GM12878 (cell line): ENCODE measurements at regions not wholly inside any gene's neighbourhood (a gene's known extent, or its start where the extent isn't known, plus 50 kb on each side); places are given as distances from the start of the nearest gene placed in this dataset.

ENCODE experiments used
- BHLHE40 ChIP-seq, 2 experiments: fragments of 450-650 bp in 1 of 2; IDR thresholded peaks; 2 replicates each; pipeline ENCODE4 v1.6.1; 2011 to 2017; ENCODE audit warnings: low read depth in 2 of 2, borderline replicate concordance in 1 of 2, improper control_type of control experiment in 1 of 2, low read length in 1 of 2, mild to moderate bottlenecking in 1 of 2
- CHD4 ChIP-seq: fragments of 200-600 bp; sonication (generic); IDR thresholded peaks from 2 replicates; pipeline ENCODE4 v1.6.1; 2016; ENCODE audit warnings: mild to moderate bottlenecking
- DPF2 ChIP-seq: fragments of 450-650 bp; IDR thresholded peaks from 2 replicates; pipeline ENCODE4 v1.6.1; 2017; ENCODE audit warnings: mild to moderate bottlenecking
- E2F8 ChIP-seq: fragments of 450-650 bp; IDR thresholded peaks from 2 replicates; pipeline ENCODE4 v1.6.1; 2018; ENCODE audit warnings: mild to moderate bottlenecking, low read depth, moderate library complexity; ENCODE audit not compliant: partially characterized antibody
- FOS ChIP-seq: IDR thresholded peaks from 3 replicates; pipeline ENCODE4 v1.6.1; 2011; ENCODE audit warnings: borderline replicate concordance; ENCODE audit not compliant: insufficient read length; ENCODE audit errors: extremely low read depth
- GABPA ChIP-seq: IDR thresholded peaks from 2 replicates; pipeline ENCODE4 v1.6.1; 2014; ENCODE audit warnings: antibody characterized with exemption, low read depth, mild to moderate bottlenecking, inconsistent platforms
- HCFC1 ChIP-seq: fragments of 150-350 bp; IDR thresholded peaks from 2 replicates; pipeline ENCODE4 v1.6.1; 2014; ENCODE audit warnings: low read length
- MXI1 ChIP-seq: fragments of 150-350 bp; IDR thresholded peaks from 2 replicates; pipeline ENCODE4 v1.6.1; 2011; ENCODE audit warnings: low read depth, mild to moderate bottlenecking, inconsistent platforms, low read length, improper control_type of control experiment
- NFXL1 ChIP-seq: fragments of 450-650 bp; IDR thresholded peaks from 2 replicates; pipeline ENCODE4 v1.6.1; 2017; ENCODE audit warnings: antibody characterized with exemption, mild to moderate bottlenecking, borderline replicate concordance
- NFYA ChIP-seq: IDR thresholded peaks from 2 replicates; pipeline ENCODE4 v1.6.1; 2011; ENCODE audit warnings: low read depth, mild to moderate bottlenecking, low read length, improper control_type of control experiment, borderline replicate concordance
- NR2F1 ChIP-seq: fragments of 450-650 bp; conservative IDR thresholded peaks from 2 replicates; pipeline ENCODE4 v1.6.1; 2017; ENCODE audit warnings: mild to moderate bottlenecking
- SMAD1 ChIP-seq: fragments of 450-650 bp; IDR thresholded peaks from 2 replicates; pipeline ENCODE4 v1.6.1; 2018; ENCODE audit warnings: mild to moderate bottlenecking, low read depth; ENCODE audit not compliant: partially characterized antibody
- SREBF2 ChIP-seq: IDR thresholded peaks from 2 replicates; pipeline ENCODE4 v1.6.1; 2012; ENCODE audit warnings: mild to moderate bottlenecking, low read length
- STAT1 ChIP-seq: fragments of 450-650 bp; conservative IDR thresholded peaks from 2 replicates; pipeline ENCODE4 v1.6.1; 2014; ENCODE audit warnings: antibody characterized with exemption, mild to moderate bottlenecking
- SUZ12 ChIP-seq: fragments of 200-600 bp; sonication (generic); IDR thresholded peaks from one replicate; pipeline ENCODE4 v1.6.1; 2018; ENCODE audit warnings: antibody characterized with exemption, mild to moderate bottlenecking; ENCODE audit not compliant: unreplicated experiment
- TCF7 ChIP-seq: IDR thresholded peaks from 2 replicates; pipeline ENCODE4 v1.6.1; 2014; ENCODE audit warnings: antibody characterized with exemption, borderline replicate concordance
- ZNF592 ChIP-seq: fragments of 450-650 bp; IDR thresholded peaks from 2 replicates; pipeline ENCODE4 v1.6.1; 2017; ENCODE audit warnings: mild to moderate bottlenecking, moderate library complexity
- TF ChIP-seq, protein P1 (sequence below): fragments of 150-350 bp; IDR thresholded peaks from 2 replicates; pipeline ENCODE4 v1.6.1; 2016; ENCODE audit warnings: low read depth, low read length
- TF ChIP-seq, protein P2 (sequence below): fragments of 150-350 bp; IDR thresholded peaks from 2 replicates; pipeline ENCODE4 v1.6.1; 2014; ENCODE audit warnings: mild to moderate bottlenecking, low read depth, low read length

DNA sequence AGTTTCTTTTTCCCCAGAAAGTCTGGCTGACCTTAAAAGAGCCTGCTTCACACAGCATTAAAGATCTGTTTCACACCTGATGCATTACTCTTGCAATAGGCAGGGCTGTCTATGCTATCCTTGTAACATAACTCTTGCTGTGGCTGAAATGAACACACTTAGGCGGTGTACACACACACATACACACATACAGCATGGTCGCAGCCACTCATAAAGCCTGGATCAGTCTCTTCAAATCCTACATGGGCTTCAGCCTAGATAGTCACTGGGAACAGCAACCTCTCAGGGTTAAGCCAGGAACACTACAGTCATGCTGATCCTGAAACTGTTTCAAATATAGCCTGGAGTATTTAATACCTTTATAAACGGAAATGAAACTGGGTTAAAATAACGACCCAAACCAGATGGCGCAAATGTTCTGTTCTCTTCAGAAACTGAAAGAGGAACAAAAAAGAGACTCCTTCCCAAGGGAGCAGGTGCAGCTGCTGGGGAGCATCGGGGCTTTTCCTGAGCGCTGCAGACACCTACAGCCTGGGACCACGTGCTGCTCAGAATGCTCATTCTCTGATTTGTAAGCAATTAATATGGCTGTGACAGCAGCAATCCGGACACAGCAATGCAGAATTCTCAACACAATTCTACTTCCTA lies 61.0 kb upstream of the SFMBT2 start (continued):
- TF ChIP-seq, protein P1, sequence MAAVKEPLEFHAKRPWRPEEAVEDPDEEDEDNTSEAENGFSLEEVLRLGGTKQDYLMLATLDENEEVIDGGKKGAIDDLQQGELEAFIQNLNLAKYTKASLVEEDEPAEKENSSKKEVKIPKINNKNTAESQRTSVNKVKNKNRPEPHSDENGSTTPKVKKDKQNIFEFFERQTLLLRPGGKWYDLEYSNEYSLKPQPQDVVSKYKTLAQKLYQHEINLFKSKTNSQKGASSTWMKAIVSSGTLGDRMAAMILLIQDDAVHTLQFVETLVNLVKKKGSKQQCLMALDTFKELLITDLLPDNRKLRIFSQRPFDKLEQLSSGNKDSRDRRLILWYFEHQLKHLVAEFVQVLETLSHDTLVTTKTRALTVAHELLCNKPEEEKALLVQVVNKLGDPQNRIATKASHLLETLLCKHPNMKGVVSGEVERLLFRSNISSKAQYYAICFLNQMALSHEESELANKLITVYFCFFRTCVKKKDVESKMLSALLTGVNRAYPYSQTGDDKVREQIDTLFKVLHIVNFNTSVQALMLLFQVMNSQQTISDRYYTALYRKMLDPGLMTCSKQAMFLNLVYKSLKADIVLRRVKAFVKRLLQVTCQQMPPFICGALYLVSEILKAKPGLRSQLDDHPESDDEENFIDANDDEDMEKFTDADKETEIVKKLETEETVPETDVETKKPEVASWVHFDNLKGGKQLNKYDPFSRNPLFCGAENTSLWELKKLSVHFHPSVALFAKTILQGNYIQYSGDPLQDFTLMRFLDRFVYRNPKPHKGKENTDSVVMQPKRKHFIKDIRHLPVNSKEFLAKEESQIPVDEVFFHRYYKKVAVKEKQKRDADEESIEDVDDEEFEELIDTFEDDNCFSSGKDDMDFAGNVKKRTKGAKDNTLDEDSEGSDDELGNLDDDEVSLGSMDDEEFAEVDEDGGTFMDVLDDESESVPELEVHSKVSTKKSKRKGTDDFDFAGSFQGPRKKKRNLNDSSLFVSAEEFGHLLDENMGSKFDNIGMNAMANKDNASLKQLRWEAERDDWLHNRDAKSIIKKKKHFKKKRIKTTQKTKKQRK, result no peak
- TF ChIP-seq CHD4, result no peak
- TF ChIP-seq SREBF2, result no peak
- TF ChIP-seq DPF2, result peak; percentile 98
- TF ChIP-seq GABPA, result peak; percentile 74
- TF ChIP-seq TCF7, result no peak; the same call in 1 of the 2 replicates
- peak; percentile 91 for TF ChIP-seq NR2F1
- peak; percentile 81 for TF ChIP-seq MXI1
- no peak for TF ChIP-seq NFYA
- no peak for TF ChIP-seq FOS
- no peak for TF ChIP-seq SMAD1
- TF ChIP-seq NFXL1, result no peak
- TF ChIP-seq E2F8, result peak; percentile 67
- no peak for TF ChIP-seq HCFC1
- TF ChIP-seq, protein P2, sequence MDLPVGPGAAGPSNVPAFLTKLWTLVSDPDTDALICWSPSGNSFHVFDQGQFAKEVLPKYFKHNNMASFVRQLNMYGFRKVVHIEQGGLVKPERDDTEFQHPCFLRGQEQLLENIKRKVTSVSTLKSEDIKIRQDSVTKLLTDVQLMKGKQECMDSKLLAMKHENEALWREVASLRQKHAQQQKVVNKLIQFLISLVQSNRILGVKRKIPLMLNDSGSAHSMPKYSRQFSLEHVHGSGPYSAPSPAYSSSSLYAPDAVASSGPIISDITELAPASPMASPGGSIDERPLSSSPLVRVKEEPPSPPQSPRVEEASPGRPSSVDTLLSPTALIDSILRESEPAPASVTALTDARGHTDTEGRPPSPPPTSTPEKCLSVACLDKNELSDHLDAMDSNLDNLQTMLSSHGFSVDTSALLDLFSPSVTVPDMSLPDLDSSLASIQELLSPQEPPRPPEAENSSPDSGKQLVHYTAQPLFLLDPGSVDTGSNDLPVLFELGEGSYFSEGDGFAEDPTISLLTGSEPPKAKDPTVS, result no peak
- TF ChIP-seq ZNF592, result peak; percentile 95
- no peak for TF ChIP-seq SUZ12
- no peak for TF ChIP-seq STAT1
- TF ChIP-seq BHLHE40 (IDR thresholded peaks at IDR 0.05; ENCODE audit: borderline replicate concordance in 1 of 2, low read depth in 2 of 2, low read length in 1 of 2), result peak; percentile 92 to 95
